ENCODE measurements at regions not wholly inside any gene's neighbourhood (a gene's known extent, or its start where the extent isn't known, plus 50 kb on each side); places are given as distances from the start of the nearest gene placed in this dataset.

DNA sequence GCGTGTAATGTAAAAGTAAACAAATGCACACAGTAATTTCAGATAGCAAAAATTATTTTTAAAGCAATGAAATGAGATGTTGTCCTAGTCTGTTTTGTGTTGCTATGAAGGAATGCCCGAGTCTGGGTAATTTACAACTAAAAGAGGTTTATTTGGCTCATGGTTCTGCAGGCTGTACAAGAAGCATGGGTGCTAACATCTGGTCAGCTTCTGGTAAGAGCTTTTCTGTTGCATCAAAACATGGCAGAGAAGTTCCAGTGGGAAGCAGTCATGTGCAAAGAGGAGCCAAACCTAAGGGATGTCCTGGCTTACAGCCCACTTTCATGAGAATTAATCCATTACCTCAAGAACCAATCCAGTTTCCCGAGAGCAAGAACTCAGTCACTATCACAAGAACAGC lies 62.9 kb upstream of the MNX1 start:
- no peak for DNase-seq (ENCODE audit: low spot score)
- H4K20me1 ChIP-seq (ENCODE audit: low read depth) = no peaks in the 10 kb centered on the region
- no peaks in the 10 kb centered on the region for H3K9me3 ChIP-seq (ENCODE audit: low read depth)
- no peak overlapping the region for H3K27ac ChIP-seq
- no peak overlapping the region for H3K4me2 ChIP-seq
- H3K27me3 ChIP-seq = peaks cover 73% of the 10 kb centered on the region
- Mint-ChIP-seq H3K27ac (no peak overlapping the region), H3K36me3 (no peaks in the 10 kb centered on the region), H3K4me1 (peaks cover under 1% of the 10 kb centered on the region), H3K9me3 (peaks cover 6% of the 10 kb centered on the region), H3K27me3 (ENCODE audit: insufficient read depth, low read depth) (peaks cover 10% of the 10 kb centered on the region), H3K4me3 (no peak overlapping the region)
- peaks cover 6% of the 10 kb centered on the region for H3K4me1 ChIP-seq
- no peak for TF ChIP-seq EZH2phosphoT487 (IDR thresholded peaks at IDR 0.05)
- TF ChIP-seq, protein P1, sequence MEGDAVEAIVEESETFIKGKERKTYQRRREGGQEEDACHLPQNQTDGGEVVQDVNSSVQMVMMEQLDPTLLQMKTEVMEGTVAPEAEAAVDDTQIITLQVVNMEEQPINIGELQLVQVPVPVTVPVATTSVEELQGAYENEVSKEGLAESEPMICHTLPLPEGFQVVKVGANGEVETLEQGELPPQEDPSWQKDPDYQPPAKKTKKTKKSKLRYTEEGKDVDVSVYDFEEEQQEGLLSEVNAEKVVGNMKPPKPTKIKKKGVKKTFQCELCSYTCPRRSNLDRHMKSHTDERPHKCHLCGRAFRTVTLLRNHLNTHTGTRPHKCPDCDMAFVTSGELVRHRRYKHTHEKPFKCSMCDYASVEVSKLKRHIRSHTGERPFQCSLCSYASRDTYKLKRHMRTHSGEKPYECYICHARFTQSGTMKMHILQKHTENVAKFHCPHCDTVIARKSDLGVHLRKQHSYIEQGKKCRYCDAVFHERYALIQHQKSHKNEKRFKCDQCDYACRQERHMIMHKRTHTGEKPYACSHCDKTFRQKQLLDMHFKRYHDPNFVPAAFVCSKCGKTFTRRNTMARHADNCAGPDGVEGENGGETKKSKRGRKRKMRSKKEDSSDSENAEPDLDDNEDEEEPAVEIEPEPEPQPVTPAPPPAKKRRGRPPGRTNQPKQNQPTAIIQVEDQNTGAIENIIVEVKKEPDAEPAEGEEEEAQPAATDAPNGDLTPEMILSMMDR (IDR thresholded peaks at IDR 0.05) = no peak
- H3K36me3 ChIP-seq = no peaks in the 10 kb centered on the region
- H3K79me2 ChIP-seq (ENCODE audit: low read depth) = no peaks in the 10 kb centered on the region
- H3K9ac ChIP-seq = no peak overlapping the region
- no peak overlapping the region for H2AFZ ChIP-seq (replicated peaks)
- H3F3A ChIP-seq (ENCODE audit: low read depth) = no peaks in the 10 kb centered on the region
- H3K4me3 ChIP-seq = no peak overlapping the region

DNA sequence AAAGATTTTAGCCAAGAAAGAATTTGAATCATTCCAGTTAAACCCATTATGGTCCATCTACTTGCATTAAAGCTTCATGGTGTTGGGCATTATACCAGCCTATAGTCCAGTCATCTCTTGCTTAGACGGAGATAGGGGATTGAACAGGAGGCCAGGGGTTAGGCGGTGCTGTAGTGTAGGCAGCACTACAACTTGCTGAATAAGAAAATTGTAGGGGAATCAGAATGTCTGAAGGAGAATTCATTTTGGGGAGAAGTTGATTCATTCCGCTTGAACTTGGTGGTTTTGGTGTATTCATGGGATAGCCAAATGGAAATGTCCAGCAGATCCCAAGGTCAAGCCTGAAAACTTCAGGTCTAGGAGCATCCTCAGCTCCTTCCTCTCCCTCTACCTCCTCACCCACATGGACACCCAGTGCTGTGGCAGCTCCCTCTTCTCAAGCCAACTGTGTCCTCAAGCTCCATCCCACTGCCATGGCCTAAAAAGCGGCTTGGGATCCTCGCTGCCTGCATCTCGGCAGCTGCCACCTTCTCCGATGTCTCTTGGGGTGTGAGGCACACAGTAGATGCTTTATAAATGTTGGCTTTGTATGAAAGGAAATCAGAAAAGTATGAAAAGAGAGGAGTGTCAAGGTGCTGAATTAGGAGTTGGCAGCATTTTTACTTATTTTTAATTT lies 63.6 kb upstream of the MNX1 start:
- peaks cover 73% of the 10 kb centered on the region for H3K27me3 ChIP-seq
- DNase-seq (ENCODE audit: low spot score) = no peak
- H3K36me3 Mint-ChIP-seq = no peaks in the 10 kb centered on the region

DNA sequence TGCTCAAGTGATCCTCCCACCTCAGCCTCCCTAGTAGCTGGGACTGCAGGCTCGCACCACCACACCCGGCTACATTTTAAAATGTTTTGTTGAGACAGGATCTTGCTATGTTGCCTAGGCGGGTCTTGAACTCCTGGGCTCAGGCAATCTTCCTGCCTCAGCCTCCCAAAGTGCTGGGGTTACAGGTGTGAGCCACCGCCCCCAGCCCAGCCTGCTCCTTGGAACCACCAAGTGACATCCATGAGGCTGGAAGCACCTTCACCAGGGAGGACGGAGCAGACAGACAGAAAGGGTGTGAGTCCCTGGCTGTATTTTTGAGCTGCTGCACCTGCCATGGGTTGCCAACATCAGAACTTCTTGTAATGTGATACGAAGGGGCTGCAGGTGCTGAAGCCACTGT lies 62.3 kb upstream of the UBE3C start:
- H3K27ac Mint-ChIP-seq = no peak overlapping the region

More for the DNA sequence above, 63.6 kb upstream of the MNX1 start:
- H4K20me1 ChIP-seq (ENCODE audit: low read depth) = no peaks in the 10 kb centered on the region
- TF ChIP-seq, protein P1 (IDR thresholded peaks at IDR 0.05) = no peak
- no peak for TF ChIP-seq EZH2 (IDR thresholded peaks at IDR 0.05)
- no peak for TF ChIP-seq EZH2phosphoT487 (IDR thresholded peaks at IDR 0.05)
- H3K36me3 ChIP-seq = no peaks in the 10 kb centered on the region
- no peak overlapping the region for H3K27ac Mint-ChIP-seq
- H3K4me1 ChIP-seq = peaks cover 13% of the 10 kb centered on the region
- H3K9ac ChIP-seq = no peak overlapping the region
- H3K4me1 Mint-ChIP-seq = peaks cover 8% of the 10 kb centered on the region
- peaks cover 11% of the 10 kb centered on the region for H3K27me3 Mint-ChIP-seq (ENCODE audit: insufficient read depth, low read depth)
- no peak overlapping the region for H3K4me3 ChIP-seq
- H2AFZ ChIP-seq (replicated peaks) = no peak overlapping the region
- H3K27ac ChIP-seq = no peak overlapping the region
- no peak overlapping the region for H3K4me2 ChIP-seq
- H3K9me3 Mint-ChIP-seq = peaks cover 6% of the 10 kb centered on the region
- no peak overlapping the region for H3K4me3 Mint-ChIP-seq
- H3K9me3 ChIP-seq (ENCODE audit: low read depth) = no peaks in the 10 kb centered on the region
- peaks cover 3% of the 10 kb centered on the region for H3F3A ChIP-seq (ENCODE audit: low read depth)
- no peaks in the 10 kb centered on the region for H3K79me2 ChIP-seq (ENCODE audit: low read depth)

More for the DNA sequence above, 62.3 kb upstream of the UBE3C start:
- Mint-ChIP-seq H3K4me1 (peaks cover 9% of the 10 kb centered on the region), H3K9me3 (peaks cover 3% of the 10 kb centered on the region), H3K4me3 (no peak overlapping the region), H3K27me3 (ENCODE audit: insufficient read depth, low read depth) (peaks cover 15% of the 10 kb centered on the region), H3K36me3 (no peaks in the 10 kb centered on the region)
- Histone ChIP-seq H2AFZ (replicated peaks) (no peak overlapping the region), H3K4me1 (peaks cover 13% of the 10 kb centered on the region), H3F3A (ENCODE audit: low read depth) (peaks cover 9% of the 10 kb centered on the region), H3K27ac (no peak overlapping the region), H3K4me3 (no peak overlapping the region), H4K20me1 (ENCODE audit: low read depth) (no peaks in the 10 kb centered on the region), H3K9me3 (ENCODE audit: low read depth) (no peaks in the 10 kb centered on the region), H3K27me3 (peaks cover 73% of the 10 kb centered on the region), H3K9ac (no peak overlapping the region), H3K36me3 (no peaks in the 10 kb centered on the region), H3K4me2 (no peak overlapping the region), H3K79me2 (ENCODE audit: low read depth) (no peaks in the 10 kb centered on the region)
- no peak for DNase-seq (ENCODE audit: low spot score)
- TF ChIP-seq EZH2 (IDR thresholded peaks at IDR 0.05) (no peak), EZH2phosphoT487 (IDR thresholded peaks at IDR 0.05) (no peak)
- TF ChIP-seq, protein P1 (IDR thresholded peaks at IDR 0.05) = no peak

Measured in neural progenitor cell (in vitro differentiated cells).